SHP77 treated with DMSO at 0.1 percent for 48 hours (cell line): ENCODE measurements at regions not wholly inside any gene's neighbourhood (a gene's known extent, or its start where the extent isn't known, plus 50 kb on each side); places are given as distances from the start of the nearest gene placed in this dataset.
"Not testable (repeated sequence)": the region's sequence is repeated elsewhere in the genome, so short reads cannot be mapped to it uniquely, and the experiment has no call there.

Experiments used
- DNase-seq: peaks from one replicate; lab custom pipeline; 2025; lab: John Stamatoyannopoulos, UW

GRCh38 chr3:168779970-168780645, 684.4 kb upstream of the GOLIM4 start:
- DNase-seq = not testable (repeated sequence)

GRCh38 chr3:168753724-168754123, 658.0 kb upstream of the GOLIM4 start:
- DNase-seq = no peak

DNA sequence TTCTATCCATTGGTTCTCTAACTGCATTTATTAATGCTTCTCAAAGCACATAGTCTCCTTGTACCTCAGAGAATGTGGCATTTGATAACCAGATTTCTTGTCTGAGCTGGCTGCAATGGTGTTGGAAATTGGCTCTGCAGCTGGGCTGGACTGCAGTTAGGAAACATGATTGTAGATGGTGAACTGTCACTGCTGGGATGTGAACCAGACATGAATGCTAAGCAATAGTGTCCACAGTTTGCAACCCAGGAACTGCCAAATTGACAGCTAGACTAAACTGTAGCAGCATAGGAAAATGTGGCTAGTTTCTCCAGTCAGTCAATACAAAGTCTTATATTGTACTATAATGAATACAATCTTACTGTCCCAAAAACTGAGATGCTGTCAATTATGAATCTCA, 656.6 kb upstream of the GOLIM4 start:
- no peak for DNase-seq

DNA sequence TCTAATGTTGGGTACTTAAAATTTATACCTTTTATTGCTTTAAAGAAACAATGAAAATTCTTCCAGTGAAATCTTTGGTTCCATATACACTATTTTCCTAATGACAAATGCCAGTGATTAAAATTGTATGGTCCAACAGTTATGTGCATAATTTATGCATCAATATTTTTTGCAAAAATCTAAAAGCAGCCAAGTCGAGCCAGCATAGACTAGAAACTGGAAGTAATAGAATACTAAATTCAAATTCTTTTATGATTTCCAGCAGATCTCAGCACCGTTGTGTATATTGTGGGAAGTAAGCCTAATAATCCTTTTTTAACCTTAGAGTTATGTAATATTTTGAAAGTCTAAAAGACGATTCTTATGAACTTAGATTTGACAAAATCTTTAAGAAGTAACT, 652.0 kb upstream of the GOLIM4 start:
- no peak for DNase-seq

DNA sequence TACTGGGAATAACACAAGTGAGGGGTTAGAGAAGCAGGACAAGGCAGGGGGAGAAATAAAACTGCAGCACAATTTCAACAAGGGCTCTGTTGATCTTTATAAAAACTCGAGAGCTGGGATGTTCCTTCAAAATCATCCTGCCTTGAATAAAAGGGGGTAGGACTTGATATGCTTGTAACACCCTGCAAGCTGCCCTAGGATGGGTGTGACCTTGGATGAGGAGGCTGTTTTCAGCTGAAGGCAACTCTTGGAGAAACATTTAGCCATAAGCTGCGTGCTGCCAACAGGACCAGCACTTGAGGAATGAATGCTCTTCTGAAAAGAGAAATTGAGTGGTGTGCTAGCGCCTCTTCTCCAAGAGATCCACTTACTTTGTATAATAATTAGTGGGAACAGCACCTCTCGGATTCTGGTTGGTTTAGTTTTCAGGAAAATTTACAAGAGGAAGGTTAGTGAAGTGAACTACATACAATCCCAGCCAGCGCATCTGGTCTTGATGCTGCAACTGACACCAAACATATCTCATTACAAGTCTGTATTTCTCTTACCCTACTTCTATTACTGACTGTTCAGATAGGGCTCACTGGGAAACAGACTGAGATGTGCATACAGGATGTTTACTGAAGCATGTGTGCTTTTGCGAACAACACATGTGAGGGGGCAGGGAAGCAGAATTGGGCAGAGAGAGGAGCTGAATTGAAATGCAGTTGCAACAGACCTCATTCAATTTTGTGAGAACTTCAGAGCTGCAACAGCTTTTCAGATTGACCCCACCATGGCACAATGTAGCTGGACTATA, 643.0 kb upstream of the GOLIM4 start:
- no peak for DNase-seq

- no peak for DNase-seq
Measured at GRCh38 chr3:168736202-168736601, 640.5 kb upstream of the GOLIM4 start.

GRCh38 chr3:168730073-168730472, 634.3 kb upstream of the GOLIM4 start:
- no peak for DNase-seq

GRCh38 chr3:168722091-168722490, 626.4 kb upstream of the GOLIM4 start:
- no peak for DNase-seq

DNA sequence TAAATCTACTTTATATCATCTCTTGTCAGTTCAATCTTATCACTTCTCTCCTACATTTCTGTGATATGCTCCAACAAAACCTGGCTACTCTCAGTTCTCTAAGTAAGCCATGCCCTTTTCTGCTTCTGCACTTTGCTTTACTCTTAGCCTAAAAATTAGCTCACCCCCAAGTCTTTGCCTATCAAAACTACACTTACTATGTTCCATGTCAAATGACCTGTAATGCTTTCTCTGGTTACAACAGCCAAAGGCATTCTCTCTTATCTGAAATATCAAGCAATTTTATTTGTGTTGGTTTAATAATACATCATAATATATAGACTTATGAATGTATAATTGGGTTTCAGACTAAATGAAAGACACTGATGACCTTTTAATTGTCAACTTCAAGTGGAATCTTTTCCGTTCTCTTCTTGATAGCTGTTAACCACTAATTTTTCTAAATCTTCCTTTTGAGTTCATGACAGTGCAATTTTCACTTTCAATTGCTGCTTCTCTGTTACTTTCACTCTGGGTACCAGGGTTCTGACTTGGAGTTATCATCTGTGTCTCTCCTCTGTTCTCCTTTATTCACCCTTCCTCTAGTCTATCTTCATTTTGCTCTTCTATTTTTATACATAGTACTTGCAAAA, 619.0 kb upstream of the GOLIM4 start:
- DNase-seq = no peak

GRCh38 chr3:168709073-168709472, 613.3 kb upstream of the GOLIM4 start:
- peak; percentile 49 for DNase-seq

GRCh38 chr3:168707900-168708299, 612.2 kb upstream of the GOLIM4 start:
- DNase-seq = no peak

DNA sequence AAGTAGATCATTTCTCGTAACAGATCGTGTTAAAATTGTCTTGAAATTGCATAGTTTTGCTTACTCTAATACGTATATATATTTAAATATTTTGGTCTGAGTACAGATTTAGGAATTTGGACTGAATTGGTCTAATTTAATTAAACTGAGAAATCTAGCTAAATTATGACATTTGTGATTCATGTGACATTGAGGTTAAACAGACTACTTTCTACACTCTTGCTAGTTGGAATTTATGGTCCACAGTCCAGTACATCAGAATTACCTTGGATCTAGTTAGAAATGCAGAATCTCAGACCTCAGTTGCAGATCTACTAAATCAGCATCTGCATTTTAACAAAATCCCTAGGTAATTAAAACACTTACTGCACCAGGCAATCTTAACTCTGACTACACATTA, 609.7 kb upstream of the GOLIM4 start:
- DNase-seq = no peak

DNA sequence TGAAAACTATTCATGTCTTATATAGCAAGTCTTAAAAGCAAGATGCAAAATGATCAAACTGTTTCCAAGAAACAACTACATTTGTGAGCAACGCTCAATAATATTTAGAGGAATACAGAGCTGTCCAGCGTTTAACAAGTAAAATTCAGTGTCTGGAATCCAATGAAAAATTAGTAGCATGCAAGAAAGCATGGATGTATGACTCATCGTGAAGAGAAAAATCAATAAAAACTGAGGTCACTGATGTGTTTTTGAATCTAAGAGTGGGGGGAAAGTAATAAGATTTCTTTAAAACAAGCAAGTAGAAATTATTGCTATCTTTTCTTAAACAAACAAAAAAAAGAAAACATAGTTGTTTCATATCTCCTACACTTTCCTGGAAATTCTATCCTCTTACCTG, 600.3 kb upstream of the GOLIM4 start:
- no peak for DNase-seq

DNA sequence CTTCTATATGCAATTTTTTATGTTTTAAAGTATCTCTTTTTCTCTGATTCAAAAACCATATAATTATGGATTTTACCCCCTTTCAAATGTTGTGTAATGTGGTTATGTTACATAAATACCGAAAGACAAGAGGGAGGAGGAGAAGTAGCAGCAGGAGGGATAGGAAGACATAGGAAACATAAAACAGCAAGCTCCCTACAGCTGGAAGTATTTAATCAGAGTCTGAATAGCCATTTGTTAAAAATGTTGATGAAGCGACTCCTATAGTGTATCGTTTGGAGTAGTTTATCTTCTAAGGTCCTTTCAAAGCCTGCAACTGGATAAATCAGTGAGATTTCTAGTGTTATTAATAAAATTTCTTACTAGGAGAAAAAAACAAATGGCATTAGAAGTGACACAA, 598.1 kb upstream of the GOLIM4 start:
- DNase-seq = no peak

GRCh38 chr3:168688267-168688666, 592.5 kb upstream of the GOLIM4 start:
- no peak for DNase-seq

GRCh38 chr3:168684519-168684918, 588.8 kb upstream of the GOLIM4 start:
- no peak for DNase-seq

- DNase-seq = no peak
Measured at GRCh38 chr3:168678730-168679129, 583.0 kb upstream of the GOLIM4 start.

DNA sequence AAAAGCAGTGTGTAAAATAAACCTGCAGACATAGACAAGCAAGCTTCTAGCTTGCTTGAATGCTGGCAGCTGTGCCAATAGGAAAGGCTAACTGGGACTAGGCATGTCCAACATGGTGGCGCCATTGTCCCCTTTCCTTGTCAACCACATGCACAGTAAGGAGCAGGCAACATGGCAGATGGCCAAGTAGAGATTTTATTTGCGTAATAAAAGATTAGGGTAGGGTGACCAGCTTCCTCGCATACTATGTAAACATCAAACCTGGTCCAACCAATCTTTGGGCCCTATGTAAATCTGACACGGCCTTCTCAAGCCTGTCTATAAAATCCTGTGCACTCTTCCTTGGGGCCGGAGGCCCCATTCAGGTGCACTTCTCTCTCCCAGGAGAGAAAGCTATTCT, 575.4 kb upstream of the GOLIM4 start:
- DNase-seq = peak; percentile 16

GRCh38 chr3:168660879-168661657, 565.3 kb upstream of the GOLIM4 start:
- DNase-seq = not testable (repeated sequence)

DNA sequence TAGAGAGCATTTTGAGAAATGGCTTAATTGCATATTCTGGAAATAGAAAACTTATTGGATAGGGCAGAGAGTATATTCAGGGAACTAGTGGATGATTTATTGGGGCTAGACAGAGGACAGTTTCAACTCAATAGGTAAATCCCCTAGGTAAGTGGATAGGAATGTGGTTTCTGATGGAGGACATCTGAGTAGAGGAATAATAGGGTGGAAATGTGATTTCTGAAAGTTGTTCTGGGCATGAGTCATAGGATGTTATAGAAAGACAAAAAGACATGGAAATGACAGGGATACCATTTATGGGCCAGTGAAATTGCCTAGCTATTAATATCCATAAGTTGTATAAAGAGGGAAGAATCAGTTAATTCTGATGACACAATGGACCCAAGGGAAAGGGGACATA, 563.3 kb upstream of the GOLIM4 start:
- DNase-seq = no peak

DNA sequence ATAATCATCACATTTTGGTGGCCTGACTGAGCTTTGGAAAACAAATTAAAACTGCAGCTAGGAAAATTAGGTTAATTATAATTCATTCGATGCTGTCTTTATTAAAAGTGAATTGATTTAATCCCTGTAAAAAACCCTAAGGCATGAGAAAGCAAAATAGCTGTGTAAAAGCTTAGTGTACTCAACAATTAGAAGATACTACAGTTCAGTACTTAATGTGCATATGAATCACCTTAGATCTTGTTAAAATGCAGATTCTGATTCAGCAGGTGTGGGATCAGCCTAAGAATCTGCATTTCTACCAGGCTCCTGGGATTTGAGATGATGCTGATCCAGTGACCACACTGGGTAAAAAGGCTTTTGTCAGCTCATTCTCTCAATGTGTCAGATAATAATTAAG, 559.9 kb upstream of the GOLIM4 start:
- no peak for DNase-seq

DNA sequence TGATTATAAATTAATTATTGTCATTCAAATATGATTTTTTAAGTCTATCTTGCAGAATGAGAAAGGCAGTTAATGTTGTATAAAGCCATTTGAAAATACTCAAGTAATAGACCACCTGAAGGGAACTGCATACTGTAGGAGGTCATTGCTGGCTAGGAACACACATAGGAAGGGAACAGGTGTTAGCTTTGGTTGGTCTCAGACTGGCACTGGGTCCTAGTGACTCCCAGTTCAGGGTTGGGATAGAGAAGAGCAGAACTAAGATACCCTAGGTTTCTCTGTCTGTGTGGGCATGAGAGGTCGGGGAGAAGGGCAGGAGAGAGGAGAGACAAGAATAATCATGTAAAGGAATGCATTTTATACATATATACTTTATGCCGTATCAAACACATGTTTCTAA, 559.0 kb upstream of the GOLIM4 start:
- DNase-seq = no peak
